Adrenal gland (tissue), 9 donors: ENCODE measurements at regions not wholly inside any gene's neighbourhood (a gene's known extent, or its start where the extent isn't known, plus 50 kb on each side); places are given as distances from the start of the nearest gene placed in this dataset.

Experiments used
- DNase-seq, 7 donors: peaks; one replicate each; pipeline ENCODE4 v3.0.0-alpha.2; 2019 to 2020
- H3K27ac ChIP-seq, 5 donors: fragments of 200-600 bp; sonication (generic) in 4 of 5; 1 replicate in 3 of 5; 2 replicates in 2 of 5; pipeline versions ENCODE4 v1.5.1 to v1.8.0; 2016 to 2020; ENCODE audit warnings: mild to moderate bottlenecking in 1 of 5
- H3K27me3 ChIP-seq: fragments of 200-600 bp; 2 replicates; pipeline ENCODE4 v1.8.0; 2021
- H3K36me3 ChIP-seq, 2 donors: fragments of 200-600 bp; replicated peaks in 1 of 2; 1 replicate in 1 of 2; 2 replicates in 1 of 2; pipeline versions ENCODE4 v1.5.1 to v1.8.0; 2018 to 2022
- H3K4me1 ChIP-seq, 2 donors: fragments of 200-600 bp; replicated peaks in 1 of 2; 1 replicate in 1 of 2; 2 replicates in 1 of 2; pipeline versions ENCODE4 v1.5.1 to v1.8.0; 2018 to 2021
- H3K4me3 ChIP-seq, 4 donors: fragments of 200-600 bp; sonication (generic) in 3 of 4; one replicate each; pipeline ENCODE4 v1.5.1; 2016 to 2018
- H3K9me3 ChIP-seq, 3 donors: fragments of 200-600 bp; sonication (generic) in 1 of 3; replicated peaks in 1 of 3; 1 replicate in 2 of 3; 2 replicates in 1 of 3; pipeline versions ENCODE4 v1.5.1 to v1.8.0; 2016 to 2021
- POLR2A ChIP-seq, 2 donors: fragments of 450-650 bp; IDR thresholded peaks; one replicate each; pipeline ENCODE4 v1.6.1; 2017; ENCODE audit warnings: antibody characterized with exemption in 2 of 2, mild to moderate bottlenecking in 2 of 2, moderate library complexity in 1 of 2
- WGBS, 4 donors: extraction: QIAGEN DNeasy Blood & Tissue Kit in 2 of 4; methylation state at CpG; one replicate each; pipeline versions ENCODE4 v1.1.5 to v1.1.7; 2013 to 2017; 5-methylcytosine and 5-hydroxymethylcytosine counted together
- intact Hi-C, 2 donors: fragments of 100-400 bp; cut with DNase I; formaldehyde crosslinking; loops; one replicate each; pipeline versions ENCODE4 v1.14.1 to v1.15.0; 2022 to 2023
- TF ChIP-seq, protein P1 (sequence below), 6 experiments: fragments of 450-650 bp in 4 of 6; fragments of 200-600 bp in 2 of 6; sonication (generic) in 1 of 6; IDR thresholded peaks; 1 replicate in 5 of 6; 2 replicates in 1 of 6; pipeline versions ENCODE4 v1.5.1 to v1.8.0; 2016 to 2021; ENCODE audit warnings: antibody characterized with exemption in 6 of 6, mild to moderate bottlenecking in 2 of 6, moderate library complexity in 1 of 6
- donor health status: healthy with polysubstance abuse.
- donor health status: Bipolar disorder and iron deficiency.
- donor health status: DM: yes; HTN: yes; CAD: no.
- donor health status: DM: no; HTN: no; CAD: no.
- donor health status: DM: no; HTN: no; CAD: no.

DNA sequence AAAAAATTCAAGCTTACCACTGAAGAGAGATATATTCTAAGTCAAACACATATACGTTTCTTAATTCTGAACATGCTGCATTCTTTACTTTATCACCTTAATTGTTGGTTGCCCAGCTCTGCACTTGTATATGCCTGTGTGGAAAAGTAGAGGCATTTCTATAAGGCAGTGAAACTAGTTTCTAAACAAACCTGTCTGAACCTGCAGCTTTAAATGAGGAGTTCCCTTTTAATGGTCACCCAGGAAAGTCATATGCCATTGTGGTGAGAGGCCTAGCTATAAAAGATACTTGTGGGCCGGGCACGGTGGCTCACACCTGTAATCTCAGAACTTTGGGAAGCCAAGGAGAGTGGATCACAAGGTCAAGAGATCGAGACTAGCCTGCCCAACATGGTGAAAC is 147.4 kb upstream of the RXFP1 start:
- intact Hi-C loops, result no loop called here
- TF ChIP-seq POLR2A (IDR thresholded peaks at IDR 0.05), result no peak
- TF ChIP-seq, protein P1, sequence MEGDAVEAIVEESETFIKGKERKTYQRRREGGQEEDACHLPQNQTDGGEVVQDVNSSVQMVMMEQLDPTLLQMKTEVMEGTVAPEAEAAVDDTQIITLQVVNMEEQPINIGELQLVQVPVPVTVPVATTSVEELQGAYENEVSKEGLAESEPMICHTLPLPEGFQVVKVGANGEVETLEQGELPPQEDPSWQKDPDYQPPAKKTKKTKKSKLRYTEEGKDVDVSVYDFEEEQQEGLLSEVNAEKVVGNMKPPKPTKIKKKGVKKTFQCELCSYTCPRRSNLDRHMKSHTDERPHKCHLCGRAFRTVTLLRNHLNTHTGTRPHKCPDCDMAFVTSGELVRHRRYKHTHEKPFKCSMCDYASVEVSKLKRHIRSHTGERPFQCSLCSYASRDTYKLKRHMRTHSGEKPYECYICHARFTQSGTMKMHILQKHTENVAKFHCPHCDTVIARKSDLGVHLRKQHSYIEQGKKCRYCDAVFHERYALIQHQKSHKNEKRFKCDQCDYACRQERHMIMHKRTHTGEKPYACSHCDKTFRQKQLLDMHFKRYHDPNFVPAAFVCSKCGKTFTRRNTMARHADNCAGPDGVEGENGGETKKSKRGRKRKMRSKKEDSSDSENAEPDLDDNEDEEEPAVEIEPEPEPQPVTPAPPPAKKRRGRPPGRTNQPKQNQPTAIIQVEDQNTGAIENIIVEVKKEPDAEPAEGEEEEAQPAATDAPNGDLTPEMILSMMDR (IDR thresholded peaks at IDR 0.05), result no peak
- H3K4me1 ChIP-seq, result no peaks in the 10 kb centered on the region
- H3K4me3 ChIP-seq, result no peak overlapping the region
- no peaks in the 10 kb centered on the region for H3K27me3 ChIP-seq
- H3K36me3 ChIP-seq, result no peaks in the 10 kb centered on the region
- H3K27ac ChIP-seq, result no peak overlapping the region
- H3K9me3 ChIP-seq, result no peaks in the 10 kb centered on the region
- DNase-seq, result no peak
- 75 to 78% (median 78%) methylated on average over 4 of the region's 4 CpGs for WGBS, 4 donors

DNA sequence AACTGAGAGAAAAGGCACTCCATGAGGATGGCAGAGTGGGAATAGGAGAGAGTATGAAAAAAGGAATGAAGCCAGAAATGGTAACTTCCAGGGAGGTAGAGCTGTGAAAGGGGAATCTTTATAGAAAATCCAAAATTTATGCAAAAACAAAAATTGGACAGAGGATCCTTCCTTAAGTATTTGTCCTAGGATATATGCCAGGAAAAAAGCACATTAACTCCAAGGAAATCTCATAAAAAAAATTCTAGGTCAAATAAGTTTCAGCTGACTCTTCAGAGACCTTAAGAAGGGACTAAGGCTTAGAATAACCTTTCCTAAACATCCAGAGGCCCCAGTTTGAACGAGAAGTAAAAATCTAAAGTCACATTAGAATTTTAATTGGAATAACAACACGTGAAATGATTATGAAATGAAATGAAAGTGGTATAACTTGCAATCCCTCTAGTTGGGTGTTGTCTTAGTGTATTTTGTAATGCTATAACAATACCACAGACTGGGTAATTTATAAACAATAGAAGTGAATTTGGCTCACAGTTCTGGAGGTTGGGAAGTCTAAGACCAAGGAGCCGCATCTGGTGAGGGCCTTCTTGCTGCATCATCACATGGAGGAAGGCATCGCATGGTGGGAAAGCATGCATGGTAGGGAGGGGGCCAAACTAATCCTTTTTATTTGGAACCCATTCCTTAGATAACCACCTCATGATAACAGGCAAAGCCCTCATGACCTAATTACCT is 145.4 kb upstream of the RXFP1 start:
- WGBS, 4 donors, result 60 to 70% (median 62%) methylated on average over 4 of the region's 4 CpGs
- no peaks in the 10 kb centered on the region for H3K36me3 ChIP-seq
- H3K9me3 ChIP-seq, result no peaks in the 10 kb centered on the region
- intact Hi-C loops, result no loop called here
- DNase-seq, result no peak
- TF ChIP-seq, protein P1 (IDR thresholded peaks at IDR 0.05), result no peak
- TF ChIP-seq POLR2A (IDR thresholded peaks at IDR 0.05), result no peak
- H3K27ac ChIP-seq, result no peak overlapping the region
- no peaks in the 10 kb centered on the region for H3K27me3 ChIP-seq
- H3K4me1 ChIP-seq, result no peaks in the 10 kb centered on the region
- no peak overlapping the region for H3K4me3 ChIP-seq

DNA sequence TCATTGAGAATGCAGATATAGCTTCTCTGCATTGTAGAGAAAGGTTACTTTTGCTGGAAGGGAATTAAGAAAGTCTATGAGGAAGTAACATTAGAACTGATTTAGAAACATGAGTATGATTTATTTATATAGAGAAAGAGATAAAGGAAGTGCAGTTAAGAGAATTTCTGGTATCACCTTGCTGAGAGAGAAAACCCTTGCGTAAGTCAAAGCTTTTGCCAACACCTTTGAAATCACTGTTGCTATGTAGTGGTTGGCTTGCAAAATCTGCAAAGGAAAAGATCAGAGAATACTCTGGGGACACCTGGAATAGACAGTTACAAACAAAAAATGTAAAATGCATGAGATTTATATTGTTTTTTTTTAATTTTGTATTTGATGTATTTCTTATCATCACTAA is 137.3 kb upstream of the RXFP1 start:
- Histone ChIP-seq H3K27me3 (no peaks in the 10 kb centered on the region), H3K9me3 (no peaks in the 10 kb centered on the region), H3K4me1 (no peaks in the 10 kb centered on the region), H3K36me3 (no peaks in the 10 kb centered on the region), H3K4me3 (no peak overlapping the region), H3K27ac (no peak overlapping the region)
- intact Hi-C loops, result no loop called here
- DNase-seq, result no peak
- 82 to 90% (median 85%) methylated on average over 1 of the region's 1 CpG for WGBS, 4 donors
- no peak for TF ChIP-seq POLR2A (IDR thresholded peaks at IDR 0.05)
- TF ChIP-seq, protein P1 (IDR thresholded peaks at IDR 0.05), result no peak

DNA sequence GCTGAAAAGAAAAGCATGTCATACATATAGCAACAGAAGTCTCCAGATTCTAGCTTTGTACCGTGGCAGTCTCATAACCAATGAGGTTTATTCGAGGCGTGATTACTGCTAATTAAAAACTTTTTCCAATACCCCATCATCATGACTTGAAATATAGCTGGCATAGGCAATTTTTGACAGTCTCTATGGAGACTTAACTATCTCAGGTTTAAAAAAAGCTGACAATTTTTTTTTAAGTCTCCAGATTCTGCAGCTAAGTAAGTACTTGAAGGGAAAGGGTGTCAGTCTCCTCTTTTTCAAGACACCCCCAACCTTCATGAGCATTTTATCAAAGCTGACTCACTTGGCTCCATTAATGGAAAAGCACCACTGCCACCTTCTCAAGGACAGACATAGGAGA is 126.3 kb upstream of the RXFP1 start:
- H3K27ac ChIP-seq, result no peak overlapping the region
- H3K4me3 ChIP-seq, result no peak overlapping the region
- no peaks in the 10 kb centered on the region for H3K27me3 ChIP-seq
- 74 to 84% (median 78%) methylated on average over 3 of the region's 3 CpGs for WGBS, 4 donors
- H3K36me3 ChIP-seq, result no peaks in the 10 kb centered on the region
- H3K4me1 ChIP-seq, result no peaks in the 10 kb centered on the region
- TF ChIP-seq POLR2A (IDR thresholded peaks at IDR 0.05), result no peak
- TF ChIP-seq, protein P1 (IDR thresholded peaks at IDR 0.05), result no peak
- H3K9me3 ChIP-seq, result no peaks in the 10 kb centered on the region
- intact Hi-C loops, result no loop called here
- DNase-seq, result no peak
